GM12873 (cell line): ENCODE measurements at regions not wholly inside any gene's neighbourhood (a gene's known extent, or its start where the extent isn't known, plus 50 kb on each side); places are given as distances from the start of the nearest gene placed in this dataset.

Experiments
- CTCF ChIP-seq: IDR thresholded peaks from 2 replicates; pipeline ENCODE4 v1.5.1; 2012; ENCODE audit warnings: low read depth, mild to moderate bottlenecking, moderate library complexity, low read length, control low read depth; ENCODE audit not compliant: insufficient read depth; ENCODE audit errors: missing control alignments

- TF ChIP-seq CTCF = no peak
Measured at GRCh38 chr4:154958621-154959358, 177.7 kb downstream of the RBM46 start.

- TF ChIP-seq CTCF = no peak
Measured at GRCh38 chr4:154959756-154960155, 178.7 kb downstream of the RBM46 start.

GRCh38 chr4:154960476-154960875 is 179.4 kb downstream of the RBM46 start:
- TF ChIP-seq CTCF = no peak

- TF ChIP-seq CTCF = no peak
Measured at GRCh38 chr4:154961263-154961662, 180.2 kb downstream of the RBM46 start.

GRCh38 chr4:154973244-154974035 is 192.4 kb downstream of the RBM46 start:
- no peak for TF ChIP-seq CTCF

GRCh38 chr4:154977228-154977627 is 196.2 kb downstream of the RBM46 start:
- TF ChIP-seq CTCF = no peak
